WTC11 (cell line): ENCODE measurements at regions not wholly inside any gene's neighbourhood (a gene's known extent, or its start where the extent isn't known, plus 50 kb on each side); places are given as distances from the start of the nearest gene placed in this dataset.

Source experiments
- ATAC-seq: fragments of 200-7000 bp; cut with Tn5 transposase; 2 replicates; pipeline ENCODE4 v1.10.0; 2021; ENCODE audit warnings: mild to moderate bottlenecking, moderate library complexity
- CTCF ChIA-PET: fragments of 300-600 bp; sonication (Branson Sonifier 250); formaldehyde crosslinking; loops from one replicate; lab custom pipeline; 2021; ENCODE audit warnings: antibody characterized with exemption; lab: Charles Lee
- POLR2A ChIA-PET: fragments of 350-600 bp; sonication (Branson Sonifier 250); formaldehyde crosslinking; loops from one replicate; lab custom pipeline; 2021; ENCODE audit warnings: antibody characterized with exemption; lab: Charles Lee
- DNase-seq: peaks from one replicate; pipeline ENCODE4 v3.0.0; 2021; ENCODE audit warnings: low spot score
- H3K27ac Mint-ChIP-seq: 2 replicates; pipeline ENCODE4 v1.8.0; 2021; ENCODE audit warnings: mixed read lengths
- H3K27me3 Mint-ChIP-seq: 2 replicates; pipeline ENCODE4 v1.8.0; 2021; ENCODE audit warnings: low read depth, mild to moderate bottlenecking, moderate library complexity, mixed read lengths
- H3K36me3 Mint-ChIP-seq: 2 replicates; pipeline ENCODE4 v1.8.0; 2021; ENCODE audit warnings: mixed read lengths
- H3K4me1 Mint-ChIP-seq: 2 replicates; pipeline ENCODE4 v1.8.0; 2022; ENCODE audit warnings: mixed read lengths
- H3K4me3 Mint-ChIP-seq: 2 replicates; pipeline ENCODE4 v1.8.0; 2021; ENCODE audit warnings: mild to moderate bottlenecking, moderate library complexity, mixed read lengths
- H3K9me3 Mint-ChIP-seq: 2 replicates; pipeline ENCODE4 v1.8.0; 2021; ENCODE audit warnings: mixed read lengths
- ATF1 ChIP-seq: sonication (generic); formaldehyde crosslinking; IDR thresholded peaks from 2 replicates; pipeline ENCODE4 v1.8.1; 2023; ENCODE audit warnings: mild to moderate bottlenecking, moderate library complexity, missing genetic modification reagents
- ATF2 ChIP-seq: sonication (generic); formaldehyde crosslinking; IDR thresholded peaks from 2 replicates; pipeline ENCODE4 v1.8.1; 2022; ENCODE audit warnings: low read depth, missing genetic modification reagents, borderline replicate concordance
- CTCF ChIP-seq: fragments of 200-600 bp; IDR thresholded peaks from 2 replicates; pipeline ENCODE4 v1.8.0; 2022; ENCODE audit warnings: antibody characterized with exemption
- E2F1 ChIP-seq: sonication (generic); formaldehyde crosslinking; IDR thresholded peaks from 2 replicates; pipeline ENCODE4 v1.8.0; 2022; ENCODE audit warnings: mild to moderate bottlenecking, missing genetic modification reagents
- E2F4 ChIP-seq: sonication (generic); formaldehyde crosslinking; IDR thresholded peaks from 2 replicates; pipeline ENCODE4 v1.8.1; 2022; ENCODE audit warnings: low read depth, mild to moderate bottlenecking, moderate library complexity, missing genetic modification reagents, borderline replicate concordance
- ELF4 ChIP-seq: sonication (generic); formaldehyde crosslinking; IDR thresholded peaks from 2 replicates; pipeline ENCODE4 v1.8.1; 2022; ENCODE audit warnings: low read depth, mild to moderate bottlenecking, moderate library complexity, missing genetic modification reagents
- FOXJ3 ChIP-seq: sonication (generic); formaldehyde crosslinking; IDR thresholded peaks from 2 replicates; pipeline ENCODE4 v1.9.0; 2021; ENCODE audit warnings: missing genetic modification reagents, mild to moderate bottlenecking, borderline replicate concordance
- FOXP4 ChIP-seq: sonication (generic); formaldehyde crosslinking; IDR thresholded peaks from 2 replicates; pipeline ENCODE4 v1.8.0; 2022; ENCODE audit warnings: mild to moderate bottlenecking, missing genetic modification reagents
- IRF2 ChIP-seq: sonication (generic); formaldehyde crosslinking; IDR thresholded peaks from 2 replicates; pipeline ENCODE4 v1.8.0; 2022; ENCODE audit warnings: low read depth, missing genetic modification reagents, borderline replicate concordance
- NR3C1 ChIP-seq: sonication (generic); formaldehyde crosslinking; conservative IDR thresholded peaks from 2 replicates; pipeline ENCODE4 v1.8.1; 2023; ENCODE audit warnings: low read depth, mild to moderate bottlenecking, missing genetic modification reagents
- OVOL2 ChIP-seq: fragments of 250-450 bp; sonication (Bioruptor Pico); IDR thresholded peaks from 2 replicates; pipeline ENCODE4 v1.9.0; 2021; ENCODE audit warnings: mild to moderate bottlenecking, borderline replicate concordance
- SMAD3 ChIP-seq: sonication (generic); formaldehyde crosslinking; IDR thresholded peaks from 2 replicates; pipeline ENCODE4 v1.8.0; 2022; ENCODE audit warnings: missing genetic modification reagents, mild to moderate bottlenecking, borderline replicate concordance
- SP1 ChIP-seq: sonication (generic); formaldehyde crosslinking; conservative IDR thresholded peaks from 2 replicates; pipeline ENCODE4 v1.8.1; 2022; ENCODE audit warnings: missing genetic modification reagents
- ZNF532 ChIP-seq: fragments of 250-450 bp; sonication (Bioruptor Pico); IDR thresholded peaks from 2 replicates; pipeline ENCODE4 v1.9.0; 2021; ENCODE audit warnings: mild to moderate bottlenecking, borderline replicate concordance
- ZSCAN18 ChIP-seq: fragments of 250-450 bp; sonication (Bioruptor Pico); IDR thresholded peaks from 2 replicates; pipeline ENCODE4 v2.1.2; 2022; ENCODE audit warnings: mild to moderate bottlenecking, moderate library complexity

GRCh38 chr6:49151461-49151860 is 311.6 kb downstream of the MMUT start:
- H3K4me1 Mint-ChIP-seq: peaks cover 14% of the 10 kb centered on the region
- DNase-seq (no peak), ATAC-seq (no peak)
- ChIA-PET CTCF (no interaction called here), POLR2A (no interaction called here)
- peaks cover 46% of the 10 kb centered on the region for H3K9me3 Mint-ChIP-seq
- no peak overlapping the region for H3K4me3 Mint-ChIP-seq
- H3K27ac Mint-ChIP-seq: no peak overlapping the region
- H3K36me3 Mint-ChIP-seq: peaks cover 4% of the 10 kb centered on the region
- no peaks in the 10 kb centered on the region for H3K27me3 Mint-ChIP-seq
- TF ChIP-seq ATF2 (CRISPR knock-in tag): no peak
- TF ChIP-seq ZSCAN18 (CRISPR knock-in tag): no peak
- TF ChIP-seq ELF4 (CRISPR knock-in tag): no peak
- TF ChIP-seq SMAD3 (CRISPR knock-in tag): no peak
- no peak for TF ChIP-seq FOXJ3 (CRISPR knock-in tag)
- no peak for TF ChIP-seq E2F4 (CRISPR knock-in tag)

GRCh38 chr6:49151033-49151432 is 312.0 kb downstream of the MMUT start:
- no peaks in the 10 kb centered on the region for H3K27me3 Mint-ChIP-seq
- peaks cover 14% of the 10 kb centered on the region for H3K4me1 Mint-ChIP-seq
- ATAC-seq: no peak
- H3K36me3 Mint-ChIP-seq: peaks cover 8% of the 10 kb centered on the region
- H3K4me3 Mint-ChIP-seq: no peak overlapping the region
- H3K27ac Mint-ChIP-seq: no peak overlapping the region
- ChIA-PET POLR2A (no interaction called here), CTCF (no interaction called here)
- DNase-seq: no peak
- peaks cover 50% of the 10 kb centered on the region for H3K9me3 Mint-ChIP-seq
- no peak for TF ChIP-seq E2F4 (CRISPR knock-in tag)
- TF ChIP-seq SP1 (CRISPR knock-in tag): no peak
- TF ChIP-seq CTCF: no peak
- no peak for TF ChIP-seq ZNF532
- TF ChIP-seq IRF2 (CRISPR knock-in tag): no peak
- no peak for TF ChIP-seq E2F1 (CRISPR knock-in tag)
- TF ChIP-seq FOXP4 (CRISPR knock-in tag): no peak
- TF ChIP-seq NR3C1 (CRISPR knock-in tag): no peak
- TF ChIP-seq OVOL2 (CRISPR knock-in tag): no peak
- no peak for TF ChIP-seq ATF1 (CRISPR knock-in tag)
